ENCODE measurements at regions not wholly inside any gene's neighbourhood (a gene's known extent, or its start where the extent isn't known, plus 50 kb on each side); places are given as distances from the start of the nearest gene placed in this dataset.

GRCh38 chr13:76594435-76594834, 291.8 kb downstream of the KCTD12 start:
- H3K56ac ChIP-seq (replicated peaks; ENCODE audit: insufficient read length, low read depth, low read length): no peak overlapping the region
- no peaks in the 10 kb centered on the region for H3K79me1 ChIP-seq (ENCODE audit: low read depth, low read length)
- H3K23me2 ChIP-seq (ENCODE audit: low read depth, low read length): no peaks in the 10 kb centered on the region
- 74% methylated on average over 1 of the region's 1 CpG; no CpG with 5 or more reads in 1 of the 2 experiments for WGBS, 2 experiments (ENCODE audit: extremely low coverage in 1 of 2, insufficient coverage in 1 of 2, insufficient read length in 1 of 2, insufficient replicate concordance in 2 of 2, low coverage in 1 of 2, low lambda C conversion rate in 2 of 2, missing lambda C conversion rate in 1 of 2)
- H2AK5ac ChIP-seq (ENCODE audit: low read depth, low read length): no peak overlapping the region
- no peak overlapping the region for H3K18ac ChIP-seq (ENCODE audit: extremely low read depth, low read length)
- no peak overlapping the region for H2BK15ac ChIP-seq (ENCODE audit: low read length)
- no peak overlapping the region for H3K4ac ChIP-seq (replicated peaks; ENCODE audit: insufficient read length, low read depth, low read length)
- no peak for TF ChIP-seq SAP30 (IDR thresholded peaks at IDR 0.05; ENCODE audit: insufficient read depth, insufficient replicate concordance, low read length)
- no peak for TF ChIP-seq SP4 (IDR thresholded peaks at IDR 0.05; ENCODE audit: low read length)
- TF ChIP-seq POLR2A (IDR thresholded peaks at IDR 0.05; ENCODE audit: control extremely low read depth in 1 of 2, low read depth in 2 of 2, low read length in 2 of 2): no peak
- no peak for TF ChIP-seq RAD21 (IDR thresholded peaks at IDR 0.05 in 1 of 2, conservative IDR thresholded peaks at IDR 0.05 in 1 of 2; ENCODE audit: low read depth in 2 of 2, low read length in 2 of 2)
- TF ChIP-seq PHF8 (conservative IDR thresholded peaks at IDR 0.05; ENCODE audit: low read depth, low read length): no peak
- no peak for TF ChIP-seq CREB1 (IDR thresholded peaks at IDR 0.05)
- H4K5ac ChIP-seq (ENCODE audit: insufficient read length, low read depth, low read length): no peak overlapping the region
- no peak overlapping the region for H2BK20ac ChIP-seq (ENCODE audit: low read length)
- POLR2A ChIA-PET (ENCODE audit: partially characterized antibody): no interaction called here
- H2BK5ac ChIP-seq (ENCODE audit: low read depth, low read length): no peak overlapping the region
- H2AFZ ChIP-seq (ENCODE audit: low read length): no peak overlapping the region
- H3K4me2 ChIP-seq (ENCODE audit: insufficient read depth in 1 of 2, low read depth in 2 of 2, low read length in 2 of 2): no peak overlapping the region
- no peaks in the 10 kb centered on the region for H3K79me2 ChIP-seq (ENCODE audit: control insufficient read depth in 1 of 2, insufficient read depth in 2 of 2, low read length in 2 of 2)
- no peak overlapping the region for H3K4me3 ChIP-seq (ENCODE audit: extremely low read depth in 1 of 4, insufficient read depth in 2 of 4, low read depth in 3 of 4, low read length in 4 of 4)
- no peak overlapping the region for H3K23ac ChIP-seq (ENCODE audit: insufficient read length)
- no peak overlapping the region for H2BK120ac ChIP-seq (replicated peaks; ENCODE audit: low read depth, low read length)
- H3K27me3 ChIP-seq (replicated peaks in 1 of 4; ENCODE audit: control insufficient read depth in 3 of 4, extremely low read depth in 1 of 4, insufficient read depth in 3 of 4, low read length in 3 of 4): no peaks in the 10 kb centered on the region
- no peak overlapping the region for H4K8ac ChIP-seq (ENCODE audit: extremely low read depth, insufficient read depth, low read length)
- H4K91ac ChIP-seq (replicated peaks; ENCODE audit: insufficient read length, low read length): no peak overlapping the region
- FAIRE-seq: no peak
- DNase-seq (ENCODE audit: low read depth in 1 of 2, low spot score in 2 of 2): no peak
- no peak overlapping the region for H2BK12ac ChIP-seq (ENCODE audit: low read depth, low read length)
- no peaks in the 10 kb centered on the region for H4K20me1 ChIP-seq (replicated peaks in 1 of 2; ENCODE audit: control insufficient read depth in 1 of 2, insufficient read depth in 2 of 2, low read length in 2 of 2)
- no peaks in the 10 kb centered on the region for H3K4me1 ChIP-seq (replicated peaks in 1 of 4; ENCODE audit: control insufficient read depth in 3 of 4, insufficient read depth in 4 of 4, low read length in 3 of 4)
- CTCF ChIA-PET (ENCODE audit: partially characterized antibody): no interaction called here
- no peaks in the 10 kb centered on the region for H3K36me3 ChIP-seq (ENCODE audit: control insufficient read depth in 2 of 4, insufficient read depth in 4 of 4, low read length in 3 of 4)
- H3K9ac ChIP-seq (replicated peaks in 1 of 4; ENCODE audit: extremely low read depth in 1 of 4, low read depth in 3 of 4, low read length in 3 of 4): no peak overlapping the region
- H3K14ac ChIP-seq (ENCODE audit: insufficient read length): no peak overlapping the region
- H3K9me3 ChIP-seq (ENCODE audit: insufficient read depth in 2 of 2, low read depth in 1 of 2, low read length in 1 of 2): no peaks in the 10 kb centered on the region
- no peak overlapping the region for H3K27ac ChIP-seq (ENCODE audit: low read depth, low read length)

Measured in H1 (cell line).